ENCODE measurements at regions not wholly inside any gene's neighbourhood (a gene's known extent, or its start where the extent isn't known, plus 50 kb on each side); places are given as distances from the start of the nearest gene placed in this dataset.

DNA sequence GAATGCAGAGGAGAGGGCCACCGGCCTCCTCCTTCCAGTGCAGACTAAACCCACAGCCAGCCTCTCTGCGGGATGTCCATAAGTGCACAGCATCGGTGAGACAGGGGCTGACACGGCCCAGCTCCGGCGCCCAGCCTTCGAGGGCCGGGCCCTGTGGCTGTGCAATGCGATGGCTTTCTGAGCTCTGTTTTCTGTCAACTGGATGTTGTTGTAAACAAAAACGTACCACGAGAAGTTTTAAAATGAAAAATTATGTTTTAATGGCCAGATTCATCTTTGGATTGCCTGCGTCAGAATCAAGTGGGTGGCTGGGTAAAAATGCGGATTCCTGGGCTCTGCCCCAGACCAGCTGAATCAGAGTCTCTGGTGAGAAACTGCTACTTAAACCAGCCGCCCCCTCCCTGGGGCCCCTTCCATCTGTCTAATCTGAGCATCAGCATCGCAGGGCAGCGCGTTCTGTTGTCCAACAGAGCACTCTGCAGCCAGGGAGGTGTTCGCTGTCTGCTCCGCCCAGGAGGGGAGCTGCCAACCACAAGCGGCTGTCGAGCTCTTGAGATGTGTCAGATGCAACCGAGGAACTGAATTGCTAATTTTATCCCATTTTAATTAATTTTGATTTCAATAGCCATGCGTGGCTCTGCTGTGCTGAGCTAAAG is 133.4 kb downstream of the RFLNA start:
- TF ChIP-seq, protein P1, sequence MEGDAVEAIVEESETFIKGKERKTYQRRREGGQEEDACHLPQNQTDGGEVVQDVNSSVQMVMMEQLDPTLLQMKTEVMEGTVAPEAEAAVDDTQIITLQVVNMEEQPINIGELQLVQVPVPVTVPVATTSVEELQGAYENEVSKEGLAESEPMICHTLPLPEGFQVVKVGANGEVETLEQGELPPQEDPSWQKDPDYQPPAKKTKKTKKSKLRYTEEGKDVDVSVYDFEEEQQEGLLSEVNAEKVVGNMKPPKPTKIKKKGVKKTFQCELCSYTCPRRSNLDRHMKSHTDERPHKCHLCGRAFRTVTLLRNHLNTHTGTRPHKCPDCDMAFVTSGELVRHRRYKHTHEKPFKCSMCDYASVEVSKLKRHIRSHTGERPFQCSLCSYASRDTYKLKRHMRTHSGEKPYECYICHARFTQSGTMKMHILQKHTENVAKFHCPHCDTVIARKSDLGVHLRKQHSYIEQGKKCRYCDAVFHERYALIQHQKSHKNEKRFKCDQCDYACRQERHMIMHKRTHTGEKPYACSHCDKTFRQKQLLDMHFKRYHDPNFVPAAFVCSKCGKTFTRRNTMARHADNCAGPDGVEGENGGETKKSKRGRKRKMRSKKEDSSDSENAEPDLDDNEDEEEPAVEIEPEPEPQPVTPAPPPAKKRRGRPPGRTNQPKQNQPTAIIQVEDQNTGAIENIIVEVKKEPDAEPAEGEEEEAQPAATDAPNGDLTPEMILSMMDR (IDR thresholded peaks at IDR 0.05; ENCODE audit: low read depth, low read length), result no peak
- TF ChIP-seq EZH2phosphoT487 (IDR thresholded peaks at IDR 0.05; ENCODE audit: low read depth), result no peak
- no peaks in the 10 kb centered on the region for H3K27me3 ChIP-seq (ENCODE audit: low read depth, low read length)
- no peaks in the 10 kb centered on the region for H4K20me1 ChIP-seq (ENCODE audit: insufficient read depth, low read length)
- H3K4me2 ChIP-seq (ENCODE audit: low read length), result no peak overlapping the region
- no peak overlapping the region for H3K4me3 ChIP-seq (ENCODE audit: low read length)
- no peak overlapping the region for H3K27ac ChIP-seq (ENCODE audit: low read length)
- peaks cover 40% of the 10 kb centered on the region for H3K36me3 ChIP-seq (replicated peaks; ENCODE audit: low read depth, low read length)
- no peaks in the 10 kb centered on the region for H3K9me3 ChIP-seq (ENCODE audit: insufficient read depth, low read length)
- no peak overlapping the region for H3K9ac ChIP-seq (ENCODE audit: low read length)
- H3K4me1 ChIP-seq (ENCODE audit: low read length), result no peaks in the 10 kb centered on the region
- H2AFZ ChIP-seq (ENCODE audit: low read depth, low read length), result no peak overlapping the region
- H3K79me2 ChIP-seq (ENCODE audit: low read length), result no peaks in the 10 kb centered on the region; the same call in 1 of the 2 replicates

DNA sequence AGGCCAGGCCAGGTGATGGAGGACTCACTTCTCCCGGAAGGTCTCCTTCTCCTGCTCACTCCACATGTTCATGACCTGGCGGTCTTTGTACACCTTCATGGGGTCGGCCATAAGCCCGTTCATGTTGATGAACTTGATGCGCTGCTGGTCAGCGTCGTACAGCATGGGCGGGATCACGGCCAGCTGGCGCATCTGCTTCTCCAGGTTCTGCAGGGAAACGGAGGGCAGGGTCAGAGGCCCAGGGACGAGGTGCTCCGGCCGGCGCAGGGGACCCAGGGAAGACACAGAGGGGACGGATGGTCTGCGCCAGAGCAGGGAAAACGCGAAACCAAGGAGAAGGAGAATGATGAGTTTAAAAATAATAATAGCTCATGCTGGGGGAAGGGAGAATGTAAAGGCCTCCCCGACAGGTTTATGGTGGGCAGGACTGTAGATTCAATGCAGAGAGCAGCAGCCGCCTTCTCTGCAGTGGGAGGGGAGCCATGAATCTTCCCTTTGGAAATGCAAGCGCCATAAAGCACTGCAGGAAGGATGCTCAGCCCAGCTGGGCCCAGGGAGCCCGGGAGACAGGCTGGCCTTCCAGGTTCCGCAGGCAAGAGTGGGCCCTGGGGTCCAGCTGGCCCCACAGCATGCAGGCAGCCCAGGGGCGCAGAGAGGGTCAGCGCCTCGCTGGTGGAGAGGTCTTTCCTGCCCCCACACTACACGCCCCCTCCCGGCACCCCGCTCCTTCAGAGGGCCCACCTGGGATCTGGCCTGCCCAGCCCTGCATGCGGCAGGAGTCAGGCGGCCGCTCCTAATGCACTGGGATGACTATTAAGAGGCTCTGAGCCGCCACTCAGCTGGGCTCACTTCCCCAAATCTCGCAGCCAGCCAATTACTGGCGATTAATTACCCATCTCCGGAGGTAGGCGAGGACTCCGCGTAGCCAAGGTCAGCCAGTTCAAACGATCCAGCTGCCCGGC is 132.0 kb downstream of the RFLNA start:
- H3K27ac ChIP-seq (ENCODE audit: low read length), result no peak overlapping the region
- no peak overlapping the region for H2AFZ ChIP-seq (ENCODE audit: low read depth, low read length)
- no peak overlapping the region for H3K4me3 ChIP-seq (ENCODE audit: low read length)
- no peak overlapping the region for H3K9ac ChIP-seq (ENCODE audit: low read length)
- no peaks in the 10 kb centered on the region for H3K4me1 ChIP-seq (ENCODE audit: low read length)
- H3K4me2 ChIP-seq (ENCODE audit: low read length), result no peak overlapping the region
- no peaks in the 10 kb centered on the region for H3K79me2 ChIP-seq (ENCODE audit: low read length)
- H3K27me3 ChIP-seq (ENCODE audit: low read depth, low read length), result no peaks in the 10 kb centered on the region
- H3K36me3 ChIP-seq (replicated peaks; ENCODE audit: low read depth, low read length), result peaks cover 35% of the 10 kb centered on the region
- H3K9me3 ChIP-seq (ENCODE audit: insufficient read depth, low read length), result no peaks in the 10 kb centered on the region
- H4K20me1 ChIP-seq (ENCODE audit: insufficient read depth, low read length), result no peaks in the 10 kb centered on the region
- TF ChIP-seq, protein P1 (IDR thresholded peaks at IDR 0.05; ENCODE audit: low read depth, low read length), result no peak
- no peak for TF ChIP-seq EZH2phosphoT487 (IDR thresholded peaks at IDR 0.05; ENCODE audit: low read depth)

GRCh38 chr12:124425667-124426066 is 130.8 kb downstream of the RFLNA start:
- Histone ChIP-seq H3K36me3 (replicated peaks; ENCODE audit: low read depth, low read length) (peaks cover 36% of the 10 kb centered on the region), H3K27ac (ENCODE audit: low read length) (no peak overlapping the region), H3K4me1 (ENCODE audit: low read length) (no peaks in the 10 kb centered on the region), H3K4me2 (ENCODE audit: low read length) (no peak overlapping the region), H3K9me3 (ENCODE audit: insufficient read depth, low read length) (no peaks in the 10 kb centered on the region), H3K27me3 (ENCODE audit: low read depth, low read length) (no peaks in the 10 kb centered on the region), H2AFZ (ENCODE audit: low read depth, low read length) (no peak overlapping the region), H3K9ac (ENCODE audit: low read length) (no peak overlapping the region), H3K79me2 (ENCODE audit: low read length) (no peaks in the 10 kb centered on the region), H3K4me3 (ENCODE audit: low read length) (no peak overlapping the region), H4K20me1 (ENCODE audit: insufficient read depth, low read length) (no peaks in the 10 kb centered on the region)
- TF ChIP-seq, protein P1 (IDR thresholded peaks at IDR 0.05; ENCODE audit: low read depth, low read length), result no peak
- TF ChIP-seq EZH2phosphoT487 (IDR thresholded peaks at IDR 0.05; ENCODE audit: low read depth), result no peak

- H3K9ac ChIP-seq (ENCODE audit: low read length), result no peak overlapping the region
- no peak overlapping the region for H2AFZ ChIP-seq (ENCODE audit: low read depth, low read length)
- no peaks in the 10 kb centered on the region for H3K4me1 ChIP-seq (ENCODE audit: low read length)
- H3K27ac ChIP-seq (ENCODE audit: low read length), result no peak overlapping the region
- no peak for TF ChIP-seq EZH2phosphoT487 (IDR thresholded peaks at IDR 0.05; ENCODE audit: low read depth)
- TF ChIP-seq, protein P1 (IDR thresholded peaks at IDR 0.05; ENCODE audit: low read depth, low read length), result no peak
- no peaks in the 10 kb centered on the region for H3K27me3 ChIP-seq (ENCODE audit: low read depth, low read length)
- no peaks in the 10 kb centered on the region for H3K9me3 ChIP-seq (ENCODE audit: insufficient read depth, low read length)
- H3K36me3 ChIP-seq (replicated peaks; ENCODE audit: low read depth, low read length), result peaks cover 35% of the 10 kb centered on the region
- H3K4me2 ChIP-seq (ENCODE audit: low read length), result no peak overlapping the region
- H4K20me1 ChIP-seq (ENCODE audit: insufficient read depth, low read length), result no peaks in the 10 kb centered on the region
- H3K4me3 ChIP-seq (ENCODE audit: low read length), result no peak overlapping the region
- no peaks in the 10 kb centered on the region for H3K79me2 ChIP-seq (ENCODE audit: low read length)
Measured at GRCh38 chr12:124424516-124424905, 129.6 kb downstream of the RFLNA start.

Data from OCI-LY3 (cell line).